Bone marrow (tissue), 2 donors: ENCODE measurements at regions not wholly inside any gene's neighbourhood (a gene's known extent, or its start where the extent isn't known, plus 50 kb on each side); places are given as distances from the start of the nearest gene placed in this dataset.
"Not testable (repeated sequence)": the region's sequence is repeated elsewhere in the genome, so short reads cannot be mapped to it uniquely, and the experiment has no call there.

Source experiments
- DNase-seq, 2 donors: peaks; one replicate each; lab custom pipeline; 2025; lab: John Stamatoyannopoulos, UW

DNA sequence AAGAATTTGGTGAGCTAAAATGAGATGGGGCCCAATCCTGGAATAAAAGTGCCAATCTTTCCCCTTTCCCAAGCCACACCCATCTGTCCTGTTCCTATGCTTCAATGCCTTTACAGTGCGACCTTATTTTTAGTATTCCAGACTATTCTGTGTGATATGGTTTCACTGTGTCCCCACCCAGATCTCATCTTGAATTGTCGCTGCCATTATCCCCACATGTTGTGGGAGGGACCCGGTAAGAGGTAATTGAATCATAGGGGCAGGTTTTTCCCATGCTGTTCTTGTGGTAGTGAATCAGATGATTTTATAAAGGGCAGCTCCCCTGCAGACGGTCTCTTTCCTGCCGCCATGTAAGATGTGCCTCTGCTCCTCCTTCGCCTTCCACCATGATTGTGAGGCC lies 129.3 kb upstream of the KIF26B start:
- DNase-seq: no peak

GRCh38 chr1:245023222-245023621 lies 131.6 kb upstream of the KIF26B start:
- DNase-seq: no peak

- no peak for DNase-seq
Observed at GRCh38 chr1:245019910-245020486, 134.8 kb upstream of the KIF26B start.

- no peak for DNase-seq
Observed at GRCh38 chr1:245016700-245017099, 138.1 kb upstream of the KIF26B start.

GRCh38 chr1:245015031-245015430 lies 139.8 kb upstream of the KIF26B start:
- DNase-seq: no peak

DNA sequence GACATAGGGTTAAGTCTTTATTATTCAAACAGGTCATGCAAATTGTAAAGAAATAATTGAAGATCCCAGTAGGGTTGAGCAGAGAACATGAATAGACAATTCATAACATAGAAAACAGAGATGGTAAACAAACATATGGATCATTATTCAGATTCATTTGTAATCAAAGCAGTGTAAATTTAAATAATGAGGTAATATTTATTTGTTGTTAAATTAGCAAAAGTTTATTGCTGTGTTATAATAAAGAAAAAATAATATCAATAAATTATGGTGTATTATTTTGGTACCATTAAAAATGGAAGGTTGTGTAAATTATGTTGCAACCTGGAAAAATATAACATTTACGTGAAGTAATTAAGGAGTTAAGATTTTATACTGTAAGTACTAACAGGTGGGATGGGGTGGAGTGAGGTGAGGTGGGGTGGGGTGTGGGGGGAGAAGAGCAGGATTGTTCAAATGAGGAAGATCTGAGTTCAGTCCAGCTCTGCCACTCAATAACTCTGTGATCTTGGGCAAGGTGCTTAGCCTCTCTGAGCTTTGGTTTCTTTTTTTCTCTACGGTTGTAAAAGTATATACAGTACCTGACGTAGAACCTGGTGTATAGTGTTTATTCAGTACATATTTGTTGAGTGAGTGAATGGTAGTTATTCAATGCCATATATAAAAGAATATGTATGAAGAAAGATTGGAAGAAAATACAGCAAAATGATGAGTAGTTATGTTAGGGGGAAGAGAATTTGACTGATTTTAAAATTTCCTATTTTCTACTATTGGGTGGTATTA lies 140.3 kb upstream of the KIF26B start:
- DNase-seq: no peak

- no peak for DNase-seq
Observed at GRCh38 chr1:245010018-245010614, 144.7 kb upstream of the KIF26B start.

- no peak for DNase-seq
Observed at GRCh38 chr1:245008761-245009160, 144.4 kb upstream of the HNRNPU start.

- DNase-seq: no peak
Observed at GRCh38 chr1:245007852-245008251, 143.5 kb upstream of the HNRNPU start.

- DNase-seq: no peak
Observed at GRCh38 chr1:245003246-245003645, 138.9 kb upstream of the HNRNPU start.

DNA sequence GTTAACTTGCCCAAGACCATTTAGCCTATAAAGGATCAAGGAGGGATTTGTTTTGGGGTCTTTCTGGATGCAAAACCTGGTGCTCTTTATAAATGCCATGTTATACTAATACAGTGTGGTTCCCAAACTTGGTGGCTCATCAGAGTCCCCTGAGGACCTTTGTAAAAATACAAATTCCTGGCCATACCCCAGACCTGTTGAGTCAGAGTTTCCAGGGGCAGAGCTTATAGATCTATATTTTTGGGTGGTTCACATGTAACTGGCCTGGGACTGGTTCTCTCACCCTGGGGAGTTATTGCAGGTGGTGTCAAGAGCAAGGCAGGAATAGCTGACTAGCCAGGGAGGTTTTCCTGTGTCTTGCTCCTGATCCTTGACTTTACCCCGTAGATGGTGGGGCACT lies 136.9 kb upstream of the HNRNPU start:
- DNase-seq: no peak

GRCh38 chr1:245000872-245001188 lies 136.5 kb upstream of the HNRNPU start:
- DNase-seq: no peak

DNA sequence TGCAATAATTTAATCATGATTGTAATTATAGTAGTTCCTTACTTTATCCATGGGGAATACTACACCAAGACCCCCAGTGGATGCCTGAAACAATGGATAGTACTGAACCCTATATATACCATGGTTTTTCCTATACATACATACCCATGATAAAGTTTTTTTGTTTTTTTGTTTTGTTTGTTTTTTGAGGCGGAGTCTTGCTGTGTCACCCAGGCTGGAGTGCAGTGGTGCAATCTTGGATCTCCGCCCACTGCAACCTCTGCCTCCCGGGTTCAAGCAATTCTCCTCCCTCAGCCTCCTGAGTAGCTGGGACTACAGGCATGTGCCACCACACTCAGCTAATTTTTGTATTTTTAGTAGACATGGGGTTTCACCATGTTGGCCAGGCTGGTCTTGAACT lies 135.3 kb upstream of the HNRNPU start:
- not testable (repeated sequence) for DNase-seq

DNA sequence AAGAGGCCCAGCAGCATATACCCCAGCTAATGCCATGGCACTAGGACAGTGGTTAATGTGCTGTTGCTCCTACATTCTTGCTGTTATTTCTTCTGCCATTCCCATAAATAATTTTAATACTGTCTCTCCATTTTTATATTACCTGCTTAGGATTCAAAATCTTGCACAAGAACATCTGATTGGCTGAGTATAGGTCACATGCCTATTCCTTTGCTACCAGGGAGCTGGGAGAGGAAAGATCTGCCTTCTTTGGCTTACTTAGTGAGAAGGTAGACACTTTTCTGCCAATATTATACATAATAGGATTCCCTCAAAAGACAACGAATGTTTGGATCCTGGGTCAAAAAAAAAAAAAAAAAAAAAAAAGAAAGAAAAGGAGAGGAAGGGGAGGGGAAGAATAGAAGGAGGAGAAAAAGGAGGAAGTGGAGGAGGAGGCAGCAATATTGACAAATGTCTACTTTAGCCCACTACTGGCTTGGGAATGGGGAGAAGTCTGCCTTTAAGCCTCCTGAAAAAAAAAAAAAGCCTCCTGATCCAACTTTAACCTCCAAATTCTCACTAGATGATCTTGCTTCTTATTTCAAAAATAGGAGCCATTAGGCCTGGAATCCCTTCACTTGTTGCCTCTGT lies 134.5 kb upstream of the HNRNPU start:
- no peak for DNase-seq

- DNase-seq: no peak
Observed at GRCh38 chr1:244995602-244996400, 131.5 kb upstream of the HNRNPU start.

- DNase-seq: no peak
Observed at GRCh38 chr1:244992833-244993232, 128.5 kb upstream of the HNRNPU start.

DNA sequence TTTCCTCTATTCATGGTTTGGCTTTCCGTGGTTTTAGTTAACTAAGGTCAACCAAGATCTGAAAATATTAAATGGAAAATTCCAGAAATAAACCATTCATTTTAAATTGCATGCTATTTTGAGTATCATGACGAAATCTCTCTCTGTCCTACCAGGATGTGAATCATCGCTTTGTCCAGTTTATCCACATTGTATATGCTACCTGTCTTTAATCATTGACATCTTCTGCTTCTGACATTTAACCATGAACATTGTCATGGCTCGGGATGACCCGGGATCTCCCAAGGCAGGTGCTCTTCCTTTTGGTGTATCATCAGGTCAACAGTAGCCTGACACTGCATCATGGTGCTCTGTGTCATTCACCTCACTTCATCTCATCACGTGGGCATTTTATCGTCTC lies 125.5 kb upstream of the HNRNPU start:
- DNase-seq: no peak

DNA sequence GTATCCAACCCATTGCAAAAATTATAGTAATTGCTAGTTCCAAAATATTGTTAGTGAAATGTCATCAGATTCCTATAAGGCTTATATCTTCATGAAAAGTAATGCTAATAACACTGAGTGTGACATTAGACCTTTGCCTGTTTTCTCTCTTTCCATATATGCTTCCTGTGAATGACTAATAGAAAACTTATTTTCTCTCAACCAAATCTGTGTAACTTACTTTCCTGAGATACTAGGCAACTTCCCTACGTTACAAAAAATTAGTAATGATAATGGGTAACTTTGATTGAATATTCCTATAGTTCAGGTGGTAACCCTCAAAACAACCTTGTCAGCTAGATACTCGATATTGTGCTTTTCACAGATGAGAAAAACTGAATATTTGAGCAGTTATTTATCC lies 124.2 kb upstream of the HNRNPU start:
- no peak for DNase-seq

DNA sequence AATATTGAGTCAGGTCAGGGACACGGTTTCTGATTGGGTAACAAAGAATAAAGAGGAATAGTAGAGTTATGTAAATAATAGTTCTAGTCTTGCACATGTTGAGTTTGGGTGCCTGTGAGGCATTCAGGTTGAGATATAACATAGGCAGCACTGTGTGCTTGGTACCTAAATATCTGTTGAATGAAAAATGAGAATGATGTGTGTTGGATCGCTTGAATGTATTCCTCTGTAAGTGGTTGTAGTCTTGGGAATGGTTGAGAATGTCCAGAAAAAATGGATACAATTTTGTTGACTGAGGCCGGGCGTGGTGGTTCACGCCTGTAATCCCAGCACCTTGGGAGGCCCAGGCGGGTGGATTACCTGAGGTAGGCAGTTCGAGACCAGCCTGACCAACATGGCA lies 116.3 kb upstream of the HNRNPU start:
- DNase-seq: no peak

GRCh38 chr1:244974550-244974949 lies 110.2 kb upstream of the HNRNPU start:
- no peak for DNase-seq

GRCh38 chr1:244974106-244974505 lies 109.8 kb upstream of the HNRNPU start:
- DNase-seq: no peak

DNA sequence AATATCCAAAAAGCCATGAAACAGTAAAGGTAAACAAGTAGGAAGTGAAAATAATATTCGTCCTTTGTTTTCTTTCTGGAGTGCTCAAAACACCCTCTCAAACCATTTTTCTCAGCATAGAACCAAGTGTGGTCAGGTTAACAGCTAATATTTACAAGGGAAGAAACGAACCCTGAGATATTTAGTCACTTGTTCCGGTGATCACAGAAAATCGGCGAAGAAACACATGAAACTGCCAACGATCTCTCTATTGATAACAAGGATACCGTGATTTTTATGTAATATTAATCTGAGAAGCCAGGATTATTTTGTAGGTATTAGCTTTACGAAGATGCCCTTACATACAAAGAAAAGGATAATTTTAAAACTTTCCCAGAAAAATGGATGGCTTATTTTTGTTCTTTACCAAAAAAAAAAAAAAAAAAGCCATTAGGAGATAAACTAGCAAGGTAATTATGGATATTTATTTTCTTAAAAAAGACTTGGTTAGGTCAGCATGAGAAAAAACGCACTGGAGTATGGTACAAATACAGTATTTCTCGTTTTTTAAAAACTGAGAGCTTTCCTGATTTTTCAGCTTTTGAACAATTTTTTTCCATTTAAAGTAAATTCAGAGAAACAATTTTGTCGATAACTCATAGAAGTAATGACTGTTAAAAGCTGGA lies 107.3 kb upstream of the HNRNPU start:
- no peak for DNase-seq
